ENCODE measurements at regions not wholly inside any gene's neighbourhood (a gene's known extent, or its start where the extent isn't known, plus 50 kb on each side); places are given as distances from the start of the nearest gene placed in this dataset.
"Not testable (repeated sequence)": the region's sequence is repeated elsewhere in the genome, so short reads cannot be mapped to it uniquely, and the experiment has no call there.

GRCh38 chr2:38461470-38461869, 84.4 kb upstream of the ATL2 start:
- intact Hi-C loops (cut with DNase I): loop anchor here in 2 of 10 donors (10.0 kb wide), 2 partner anchors 137 to 147 kb away; no protein-coding TSS in a partner anchor
- no peak for TF ChIP-seq CTCF (IDR thresholded peaks at IDR 0.05)
- H3K27me3 ChIP-seq: no peaks in the 10 kb centered on the region
- no peak overlapping the region for H3K4me3 ChIP-seq
- DNase-seq (no peak), ATAC-seq (no peak)
- 74 to 82% methylated on average over 1 of the region's 1 CpG for WGBS, 2 donors
- H3K4me1 ChIP-seq: no peaks in the 10 kb centered on the region
- H3K9me3 ChIP-seq: no peaks in the 10 kb centered on the region
- H3K27ac ChIP-seq: no peak overlapping the region
- no peaks in the 10 kb centered on the region for H3K36me3 ChIP-seq

GRCh38 chr2:38460313-38460712, 83.2 kb upstream of the ATL2 start:
- no peaks in the 10 kb centered on the region for H3K27me3 ChIP-seq
- ATAC-seq (no peak), DNase-seq (no peak)
- WGBS, 2 donors: 58 to 90% methylated on average over 3 of the region's 3 CpGs
- no peaks in the 10 kb centered on the region for H3K36me3 ChIP-seq
- H3K9me3 ChIP-seq: no peaks in the 10 kb centered on the region
- intact Hi-C loops (cut with DNase I): loop anchor here in 2 of 10 donors (10.0 kb wide), 2 partner anchors 136 to 146 kb away; no protein-coding TSS in a partner anchor
- no peak overlapping the region for H3K27ac ChIP-seq
- TF ChIP-seq CTCF (IDR thresholded peaks at IDR 0.05): no peak
- no peaks in the 10 kb centered on the region for H3K4me1 ChIP-seq
- no peak overlapping the region for H3K4me3 ChIP-seq

GRCh38 chr2:38454081-38454480, 77.0 kb upstream of the ATL2 start:
- no peaks in the 10 kb centered on the region for H3K27me3 ChIP-seq
- no peaks in the 10 kb centered on the region for H3K4me1 ChIP-seq
- intact Hi-C loops (cut with DNase I): loop anchor here in 1 of 10 donors (10.0 kb wide), 1 partner anchor 119 kb away; no protein-coding TSS in a partner anchor
- WGBS, 2 donors: 95 to 97% methylated on average over 4 of the region's 4 CpGs
- no peak overlapping the region for H3K4me3 ChIP-seq
- H3K36me3 ChIP-seq: no peaks in the 10 kb centered on the region
- no peak for TF ChIP-seq CTCF (IDR thresholded peaks at IDR 0.05)
- H3K27ac ChIP-seq: no peak overlapping the region
- no peaks in the 10 kb centered on the region for H3K9me3 ChIP-seq
- ATAC-seq (no peak), DNase-seq (no peak)

- 86 to 87% methylated on average over 5 of the region's 5 CpGs for WGBS, 2 donors
- H3K27me3 ChIP-seq: not testable (repeated sequence)
Measured at GRCh38 chr2:38451778-38452177, 74.7 kb upstream of the ATL2 start.

GRCh38 chr2:38450509-38450908, 73.4 kb upstream of the ATL2 start:
- DNase-seq (no peak), ATAC-seq (no peak)
- Histone ChIP-seq H3K27ac (no peak overlapping the region), H3K4me1 (peaks cover 0 to 9% (median 0%) of the 10 kb centered on the region in 9 donors), H3K9me3 (no peaks in the 10 kb centered on the region), H3K36me3 (no peaks in the 10 kb centered on the region), H3K4me3 (no peak overlapping the region), H3K27me3 (no peaks in the 10 kb centered on the region)
- whole genome bisulfite sequencing, 2 donors: 75 to 92% methylated on average over 2 of the region's 2 CpGs
- TF ChIP-seq CTCF (IDR thresholded peaks at IDR 0.05): no peak
- intact Hi-C loops (cut with DNase I): loop anchor here in 1 of 10 donors (10.0 kb wide), 1 partner anchor 116 kb away; no protein-coding TSS in a partner anchor

More at GRCh38 chr2:38451778-38452177, 74.7 kb upstream of the ATL2 start:
- not testable (repeated sequence) for H3K9me3 ChIP-seq, H3K27ac ChIP-seq, H3K36me3 ChIP-seq, ATAC-seq, H3K4me1 ChIP-seq, H3K4me3 ChIP-seq, DNase-seq
- intact Hi-C loops (cut with DNase I): loop anchor here in 1 of 10 donors (10.0 kb wide), 1 partner anchor 117 kb away; no protein-coding TSS in a partner anchor

All from heart right ventricle (tissue), 16 donors.